CD14-positive monocyte (primary cell): ENCODE measurements at regions not wholly inside any gene's neighbourhood (a gene's known extent, or its start where the extent isn't known, plus 50 kb on each side); places are given as distances from the start of the nearest gene placed in this dataset.

ENCODE experiments used
- DNase-seq, 3 donors: peaks; one replicate each; pipeline ENCODE4 v3.0.0-alpha.2; 2011 to 2022
- H2AFZ ChIP-seq: 2 replicates; pipeline ENCODE4 v1.6.0; 2012; ENCODE audit warnings: mild to moderate bottlenecking, low read depth, low read length, inconsistent platforms; ENCODE audit not compliant: insufficient read depth, poor library complexity, severe bottlenecking
- H3K27ac ChIP-seq, 2 donors: 1 replicate in 1 of 2; 2 replicates in 1 of 2; pipeline ENCODE4 v1.5.1; 2012 to 2013; ENCODE audit warnings: low read length in 2 of 2, control low read depth in 1 of 2, inconsistent platforms in 1 of 2, low read depth in 1 of 2, mild to moderate bottlenecking in 1 of 2
- H3K27me3 ChIP-seq, 2 donors: one replicate each; pipeline versions ENCODE4 v1.6.0 to v1.6.1; 2011 to 2013; ENCODE audit warnings: low read length in 2 of 2; ENCODE audit not compliant: control insufficient read depth in 2 of 2, insufficient read depth in 2 of 2
- H3K36me3 ChIP-seq, 2 donors: replicated peaks in 1 of 2; 1 replicate in 1 of 2; 2 replicates in 1 of 2; pipeline versions ENCODE4 v1.5.1 to v1.6.1; 2012 to 2013; ENCODE audit warnings: low read length in 2 of 2, control low read depth in 1 of 2, inconsistent platforms in 1 of 2, mild to moderate bottlenecking in 1 of 2; ENCODE audit not compliant: insufficient read depth in 2 of 2, control insufficient read depth in 1 of 2
- H3K4me1 ChIP-seq, 2 donors: 1 replicate in 1 of 2; 2 replicates in 1 of 2; pipeline versions ENCODE4 v1.5.1 to v1.6.1; 2012 to 2013; ENCODE audit warnings: low read length in 2 of 2, control low read depth in 1 of 2, inconsistent platforms in 1 of 2, mild to moderate bottlenecking in 1 of 2, moderate library complexity in 1 of 2; ENCODE audit not compliant: insufficient read depth in 2 of 2, control insufficient read depth in 1 of 2
- H3K4me2 ChIP-seq: replicated peaks from 2 replicates; pipeline ENCODE3; 2012; ENCODE audit warnings: low read length, moderate library complexity, mild to moderate bottlenecking; ENCODE audit not compliant: poor library complexity, severe bottlenecking; ENCODE audit errors: extremely low read depth
- H3K4me3 ChIP-seq, 3 experiments: fragments of 200-600 bp in 1 of 3; sonication (generic) in 1 of 3; replicated peaks in 1 of 3; 1 replicate in 2 of 3; 2 replicates in 1 of 3; pipeline ENCODE4 v1.5.1; 2011 to 2013; ENCODE audit warnings: low read length in 3 of 3, mild to moderate bottlenecking in 3 of 3, control low read depth in 2 of 3, low read depth in 2 of 3, inconsistent platforms in 1 of 3, moderate library complexity in 1 of 3
- H3K79me2 ChIP-seq: 2 replicates; pipeline ENCODE4 v1.6.0; 2012; ENCODE audit warnings: mild to moderate bottlenecking, control low read depth, inconsistent platforms, low read length, moderate library complexity; ENCODE audit not compliant: insufficient read depth
- H3K9ac ChIP-seq: 2 replicates; pipeline ENCODE4 v1.6.0; 2017; ENCODE audit warnings: low read length, mild to moderate bottlenecking; ENCODE audit not compliant: insufficient read depth, poor library complexity, severe bottlenecking
- H3K9me3 ChIP-seq, 2 donors: replicated peaks in 1 of 2; 1 replicate in 1 of 2; 2 replicates in 1 of 2; pipeline versions ENCODE4 v1.5.1 to v1.6.1; 2012 to 2013; ENCODE audit warnings: low read length in 2 of 2, control low read depth in 1 of 2; ENCODE audit not compliant: control insufficient read depth in 1 of 2, insufficient read depth in 1 of 2
- H4K20me1 ChIP-seq: 2 replicates; pipeline ENCODE4 v1.6.0; 2012; ENCODE audit warnings: mild to moderate bottlenecking, low read length, control low read depth, moderate library complexity; ENCODE audit not compliant: insufficient read depth
- H3K27ac Mint-ChIP-seq, 7 donors: one replicate each; pipeline ENCODE4 v1.8.0; 2020; ENCODE audit warnings: mild to moderate bottlenecking in 7 of 7, mixed read lengths in 7 of 7, moderate library complexity in 6 of 7, inconsistent platforms in 2 of 7
- H3K27me3 Mint-ChIP-seq, 3 donors: one replicate each; pipeline ENCODE4 v1.8.0; 2021 to 2022; ENCODE audit warnings: low read depth in 3 of 3, mild to moderate bottlenecking in 3 of 3, mixed read lengths in 3 of 3, moderate library complexity in 3 of 3, inconsistent platforms in 1 of 3
- H3K36me3 Mint-ChIP-seq, 2 donors: one replicate each; pipeline ENCODE4 v1.8.0; 2020; ENCODE audit warnings: mixed read lengths in 2 of 2, inconsistent platforms in 1 of 2, mild to moderate bottlenecking in 1 of 2
- H3K4me1 Mint-ChIP-seq: one replicate; pipeline ENCODE4 v1.8.0; 2020; ENCODE audit warnings: mild to moderate bottlenecking, mixed read lengths
- H3K4me3 Mint-ChIP-seq, 2 donors: one replicate each; pipeline ENCODE4 v1.8.0; 2020; ENCODE audit warnings: mild to moderate bottlenecking in 2 of 2, mixed read lengths in 2 of 2, moderate library complexity in 1 of 2
- H3K9me3 Mint-ChIP-seq, 7 donors: one replicate each; pipeline ENCODE4 v1.8.0; 2020 to 2022; ENCODE audit warnings: mixed read lengths in 7 of 7, mild to moderate bottlenecking in 6 of 7, moderate library complexity in 6 of 7, inconsistent platforms in 2 of 7
- WGBS: methylation state at CpG from one replicate; pipeline ENCODE4 v1.1.5; 2013; ENCODE audit warnings: missing lambda C conversion rate; ENCODE audit not compliant: insufficient coverage; 5-methylcytosine and 5-hydroxymethylcytosine counted together
- intact Hi-C, 2 donors: fragments of 100-400 bp; cut with micrococcal nuclease; formaldehyde crosslinking; loops; one replicate each; pipeline versions ENCODE4 v1.15.0 to v1.15.1; 2023
- TF ChIP-seq, protein P1 (sequence below): fragments of 200-600 bp; IDR thresholded peaks from one replicate; pipeline ENCODE4 v1.8.0; 2022; ENCODE audit warnings: antibody characterized with exemption, mild to moderate bottlenecking

- Mint-ChIP-seq H3K4me1 (no peaks in the 10 kb centered on the region), H3K9me3 (peaks cover 0 to 6% (median 2%) of the 10 kb centered on the region in 7 donors), H3K4me3 (no peak overlapping the region), H3K27ac (no peak overlapping the region), H3K27me3 (peaks cover 0 to 2% (median 0%) of the 10 kb centered on the region in 3 donors), H3K36me3 (no peaks in the 10 kb centered on the region)
- Histone ChIP-seq H2AFZ (no peak overlapping the region), H3K27ac (no peak overlapping the region), H3K4me1 (no peaks in the 10 kb centered on the region), H3K9me3 (no peaks in the 10 kb centered on the region), H3K27me3 (no peaks in the 10 kb centered on the region), H3K79me2 (no peaks in the 10 kb centered on the region), H3K4me2 (no peak overlapping the region), H4K20me1 (no peaks in the 10 kb centered on the region), H3K36me3 (no peaks in the 10 kb centered on the region), H3K4me3 (no peak overlapping the region), H3K9ac (no peak overlapping the region)
- WGBS, result 80% methylated on average over 1 of the region's 5 CpGs
- TF ChIP-seq, protein P1, sequence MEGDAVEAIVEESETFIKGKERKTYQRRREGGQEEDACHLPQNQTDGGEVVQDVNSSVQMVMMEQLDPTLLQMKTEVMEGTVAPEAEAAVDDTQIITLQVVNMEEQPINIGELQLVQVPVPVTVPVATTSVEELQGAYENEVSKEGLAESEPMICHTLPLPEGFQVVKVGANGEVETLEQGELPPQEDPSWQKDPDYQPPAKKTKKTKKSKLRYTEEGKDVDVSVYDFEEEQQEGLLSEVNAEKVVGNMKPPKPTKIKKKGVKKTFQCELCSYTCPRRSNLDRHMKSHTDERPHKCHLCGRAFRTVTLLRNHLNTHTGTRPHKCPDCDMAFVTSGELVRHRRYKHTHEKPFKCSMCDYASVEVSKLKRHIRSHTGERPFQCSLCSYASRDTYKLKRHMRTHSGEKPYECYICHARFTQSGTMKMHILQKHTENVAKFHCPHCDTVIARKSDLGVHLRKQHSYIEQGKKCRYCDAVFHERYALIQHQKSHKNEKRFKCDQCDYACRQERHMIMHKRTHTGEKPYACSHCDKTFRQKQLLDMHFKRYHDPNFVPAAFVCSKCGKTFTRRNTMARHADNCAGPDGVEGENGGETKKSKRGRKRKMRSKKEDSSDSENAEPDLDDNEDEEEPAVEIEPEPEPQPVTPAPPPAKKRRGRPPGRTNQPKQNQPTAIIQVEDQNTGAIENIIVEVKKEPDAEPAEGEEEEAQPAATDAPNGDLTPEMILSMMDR, result no peak
- intact Hi-C loops, result no loop called here
- DNase-seq, result no peak
Measured at GRCh38 chr4:126533146-126533805, 1099.5 kb upstream of the INTU start.

- Histone ChIP-seq H3K4me1 (no peaks in the 10 kb centered on the region), H3K4me2 (no peak overlapping the region), H3K4me3 (no peak overlapping the region), H3K9me3 (no peaks in the 10 kb centered on the region), H3K36me3 (no peaks in the 10 kb centered on the region), H3K79me2 (no peaks in the 10 kb centered on the region), H2AFZ (no peak overlapping the region), H3K27ac (no peak overlapping the region), H3K27me3 (no peaks in the 10 kb centered on the region), H3K9ac (no peak overlapping the region), H4K20me1 (no peaks in the 10 kb centered on the region)
- Mint-ChIP-seq H3K27ac (no peak overlapping the region), H3K27me3 (peaks cover 0 to 2% (median 0%) of the 10 kb centered on the region in 3 donors), H3K9me3 (peaks cover 0 to 7% (median 2%) of the 10 kb centered on the region in 7 donors), H3K4me1 (no peaks in the 10 kb centered on the region), H3K4me3 (no peak overlapping the region), H3K36me3 (no peaks in the 10 kb centered on the region)
- DNase-seq, result no peak
- intact Hi-C loops, result no loop called here
- WGBS, result no CpG with 5 or more reads among the region's 3 CpGs
- TF ChIP-seq, protein P1, result no peak
Measured at GRCh38 chr4:126539771-126540170, 1093.0 kb upstream of the INTU start.
